H1 (cell line): ENCODE measurements at regions not wholly inside any gene's neighbourhood (a gene's known extent, or its start where the extent isn't known, plus 50 kb on each side); places are given as distances from the start of the nearest gene placed in this dataset.

ENCODE experiments used
- BRCA1 ChIP-seq: IDR thresholded peaks from 2 replicates; pipeline ENCODE4 v1.6.1; 2012; ENCODE audit warnings: low read depth, low read length, improper control_type of control experiment
- MAFK ChIP-seq: IDR thresholded peaks from 2 replicates; pipeline ENCODE4 v1.6.1; 2012; ENCODE audit warnings: low read depth, mild to moderate bottlenecking, improper control_type of control experiment, low read length
- NANOG ChIP-seq: IDR thresholded peaks from 2 replicates; pipeline ENCODE4 v1.6.1; 2011; ENCODE audit warnings: low read length, low read depth, mild to moderate bottlenecking, inconsistent platforms; ENCODE audit not compliant: insufficient read depth, poor library complexity, severe bottlenecking
- POU5F1 ChIP-seq: IDR thresholded peaks from 2 replicates; pipeline ENCODE4 v1.6.1; 2011; ENCODE audit warnings: low read depth, mild to moderate bottlenecking, low read length, moderate library complexity
- TEAD4 ChIP-seq: IDR thresholded peaks from 2 replicates; pipeline ENCODE4 v1.6.1; 2012; ENCODE audit warnings: low read depth, low read length, inconsistent platforms, mixed read lengths
- TF ChIP-seq, protein P1 (sequence below): IDR thresholded peaks from 2 replicates; pipeline ENCODE4 v1.6.1; 2011; ENCODE audit warnings: low read depth, mild to moderate bottlenecking, low read length; ENCODE audit not compliant: insufficient read depth

DNA sequence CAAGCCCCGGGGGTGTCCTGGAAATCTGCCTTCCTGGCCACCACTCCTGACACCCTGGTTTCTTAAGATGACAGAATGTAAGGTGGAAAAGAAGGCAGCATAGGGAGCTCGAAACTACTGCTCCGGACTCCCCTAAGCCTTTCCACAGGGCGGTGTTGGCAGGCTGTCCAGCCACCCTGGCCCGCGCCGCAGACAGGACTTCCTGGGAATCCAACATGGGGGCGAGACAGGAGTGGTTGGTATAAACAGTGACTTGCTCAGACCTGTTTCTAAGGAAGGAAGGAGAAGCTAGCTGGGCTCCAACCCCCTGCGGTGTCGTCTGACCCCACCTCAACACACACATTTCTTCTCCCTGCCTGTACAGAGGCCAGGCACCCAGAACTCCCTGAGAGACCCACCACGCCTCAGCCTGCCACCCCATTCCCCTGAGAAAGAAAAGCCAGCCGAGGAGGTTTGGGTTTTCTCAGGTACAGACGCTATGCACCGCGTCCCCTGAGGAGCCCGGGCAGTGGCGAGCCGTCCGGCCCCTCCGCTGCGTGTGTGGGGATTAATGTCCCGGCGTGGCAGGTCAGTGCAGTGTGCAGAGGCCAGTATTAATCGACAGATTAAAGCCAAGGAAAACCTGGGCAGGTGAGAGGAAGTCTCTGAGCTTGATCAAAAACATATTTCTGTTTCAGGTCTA is 349.6 kb upstream of the MKI67 start (continued):
- TF ChIP-seq NANOG, result no peak
- TF ChIP-seq POU5F1, result no peak
- TF ChIP-seq, protein P1, sequence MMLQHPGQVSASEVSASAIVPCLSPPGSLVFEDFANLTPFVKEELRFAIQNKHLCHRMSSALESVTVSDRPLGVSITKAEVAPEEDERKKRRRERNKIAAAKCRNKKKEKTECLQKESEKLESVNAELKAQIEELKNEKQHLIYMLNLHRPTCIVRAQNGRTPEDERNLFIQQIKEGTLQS, result no peak
- no peak for TF ChIP-seq TEAD4
- TF ChIP-seq BRCA1, result no peak
- TF ChIP-seq MAFK, result no peak
- TF ChIP-seq, all 59 proteins: peak for 0
